ENCODE measurements at regions not wholly inside any gene's neighbourhood (a gene's known extent, or its start where the extent isn't known, plus 50 kb on each side); places are given as distances from the start of the nearest gene placed in this dataset.
"Not testable (repeated sequence)": the region's sequence is repeated elsewhere in the genome, so short reads cannot be mapped to it uniquely, and the experiment has no call there.

- no peak for DNase-seq (ENCODE audit: low read depth in 2 of 2)
Measured at GRCh38 chrX:26873736-26874135, 589.4 kb downstream of the PPP4R3C start.

GRCh38 chrX:26871967-26872366 is 591.2 kb downstream of the PPP4R3C start:
- DNase-seq (ENCODE audit: low read depth in 2 of 2): no peak

DNA sequence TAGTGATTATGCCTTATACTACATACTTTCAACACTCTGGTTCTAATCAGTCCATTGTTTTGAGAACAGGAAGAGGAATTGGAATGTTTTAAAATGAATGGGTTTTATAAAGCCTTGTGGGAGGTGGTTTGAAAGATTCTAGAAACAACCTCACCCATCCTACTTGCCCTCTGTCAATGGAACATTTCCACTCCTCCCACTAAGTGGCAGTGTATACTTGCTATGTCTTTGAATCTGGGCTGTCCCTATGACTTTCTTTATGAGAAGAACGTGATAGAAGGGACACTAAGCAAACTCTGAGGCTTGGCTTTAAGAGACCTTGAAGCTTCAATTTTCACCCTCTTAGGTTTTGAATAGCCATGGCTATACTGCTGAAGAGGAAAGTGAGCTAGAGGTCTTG is 611.2 kb downstream of the PPP4R3C start:
- peak; percentile 67 to 81 for DNase-seq (ENCODE audit: low read depth in 2 of 2)

- peak; percentile 67 to 73 for DNase-seq (ENCODE audit: low read depth in 2 of 2)
Measured at GRCh38 chrX:26848511-26848910, 614.6 kb downstream of the PPP4R3C start.

GRCh38 chrX:26845056-26845455 is 618.1 kb downstream of the PPP4R3C start:
- DNase-seq (ENCODE audit: low read depth in 2 of 2): peak; percentile 23 to 80

DNA sequence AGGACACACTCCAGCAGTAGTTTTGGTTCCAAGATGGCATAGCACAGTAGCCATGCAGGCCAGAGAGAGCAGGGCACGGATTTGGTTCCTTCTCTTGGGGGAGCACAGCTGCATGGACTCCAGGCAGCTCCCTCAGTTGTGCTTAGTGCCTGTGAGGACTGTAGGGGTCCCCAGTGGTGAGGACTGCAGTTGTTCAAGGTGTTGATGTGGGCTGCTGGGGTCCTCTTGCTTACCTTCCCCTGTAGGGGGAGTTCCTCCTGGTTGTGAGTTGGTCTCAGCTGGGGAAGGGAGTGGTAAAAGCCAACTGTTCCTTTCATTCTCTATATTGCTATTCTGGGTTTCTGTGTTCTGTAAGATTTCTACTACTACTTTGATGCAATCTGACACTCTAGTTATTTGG is 606.5 kb downstream of the MAGEB5 start:
- no peak for DNase-seq (ENCODE audit: low read depth in 2 of 2)

DNA sequence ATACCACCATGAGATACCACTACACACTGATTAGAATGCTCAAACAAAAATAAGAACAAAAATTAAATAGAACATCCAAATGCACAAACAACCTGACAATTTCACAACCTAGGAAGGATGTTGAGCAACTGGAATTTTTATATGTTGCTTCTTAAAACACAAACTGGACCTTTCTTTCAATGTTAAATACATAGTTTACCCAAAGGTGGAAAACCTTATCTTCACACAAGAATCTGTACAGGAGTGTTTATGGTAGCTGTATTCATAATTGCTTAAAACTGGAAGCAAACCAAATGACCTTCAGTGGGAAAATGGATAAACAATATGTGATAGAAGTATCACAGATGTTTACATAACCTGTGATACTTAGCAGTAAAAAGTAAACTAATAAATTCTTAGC is 573.8 kb downstream of the MAGEB5 start:
- DNase-seq (ENCODE audit: low read depth in 2 of 2): peak; percentile 10 to 51

DNA sequence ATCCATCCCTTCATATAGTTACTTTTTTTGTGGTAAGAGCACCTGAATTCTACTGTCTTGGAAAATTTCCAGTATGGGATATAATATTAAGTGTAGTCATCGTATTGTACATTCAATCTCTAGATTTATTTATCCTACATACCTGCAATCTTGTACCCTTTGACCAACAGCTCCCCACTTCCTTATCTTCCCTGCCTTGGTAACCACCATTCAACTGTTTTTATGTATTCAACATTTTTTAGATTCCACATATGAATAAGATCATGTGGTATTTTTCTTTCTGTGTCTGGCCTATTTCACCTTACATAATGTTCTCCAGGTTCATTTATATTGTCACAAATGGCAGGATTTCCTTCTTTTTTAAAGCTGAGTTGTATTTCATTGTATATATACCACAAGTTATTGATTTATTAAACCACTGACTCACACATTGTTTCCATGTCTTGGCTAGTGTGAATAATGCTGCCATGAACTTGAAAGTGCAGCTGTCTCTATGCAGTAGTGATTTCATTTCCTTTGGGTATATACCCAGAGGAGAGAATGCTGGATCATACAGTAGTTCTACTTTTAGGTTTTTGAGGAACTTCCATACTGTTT is 572.5 kb downstream of the MAGEB5 start:
- DNase-seq (ENCODE audit: low read depth in 2 of 2): peak in 1 of 2 donors; percentile 89

- peak; percentile 77 to 89 for DNase-seq (ENCODE audit: low read depth in 2 of 2)
Measured at GRCh38 chrX:26783512-26784225, 567.7 kb downstream of the MAGEB5 start.

- DNase-seq (ENCODE audit: low read depth in 2 of 2): no peak
Measured at GRCh38 chrX:26778320-26778888, 562.4 kb downstream of the MAGEB5 start.

- no peak for DNase-seq (ENCODE audit: low read depth in 2 of 2)
Measured at GRCh38 chrX:26762253-26762652, 546.3 kb downstream of the MAGEB5 start.

- DNase-seq (ENCODE audit: low read depth in 2 of 2): not testable (repeated sequence)
Measured at GRCh38 chrX:26755760-26756159, 539.8 kb downstream of the MAGEB5 start.

GRCh38 chrX:26747877-26748276 is 531.9 kb downstream of the MAGEB5 start:
- no peak for DNase-seq (ENCODE audit: low read depth in 2 of 2)

GRCh38 chrX:26722666-26723428 is 506.9 kb downstream of the MAGEB5 start:
- no peak for DNase-seq (ENCODE audit: low read depth in 2 of 2)

DNA sequence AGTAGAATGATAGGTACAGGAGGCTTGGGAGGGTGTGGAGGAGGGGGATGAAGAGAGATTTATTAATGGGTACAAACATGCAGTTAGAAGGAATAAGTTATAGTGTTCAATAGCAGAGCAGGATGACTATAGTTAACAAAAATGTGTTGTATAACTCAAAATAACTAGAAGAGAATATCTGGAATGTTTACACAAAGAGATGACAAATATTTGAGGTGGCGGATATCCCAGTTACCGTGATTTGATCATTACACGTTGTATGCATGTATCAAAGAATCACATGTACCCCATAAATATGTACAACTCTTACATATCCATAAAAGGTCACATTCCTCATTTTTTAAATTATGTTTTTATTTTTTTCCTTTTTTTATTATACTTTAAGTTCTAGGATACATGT is 456.6 kb downstream of the MAGEB5 start:
- no peak for DNase-seq (ENCODE audit: low read depth in 2 of 2)

DNA sequence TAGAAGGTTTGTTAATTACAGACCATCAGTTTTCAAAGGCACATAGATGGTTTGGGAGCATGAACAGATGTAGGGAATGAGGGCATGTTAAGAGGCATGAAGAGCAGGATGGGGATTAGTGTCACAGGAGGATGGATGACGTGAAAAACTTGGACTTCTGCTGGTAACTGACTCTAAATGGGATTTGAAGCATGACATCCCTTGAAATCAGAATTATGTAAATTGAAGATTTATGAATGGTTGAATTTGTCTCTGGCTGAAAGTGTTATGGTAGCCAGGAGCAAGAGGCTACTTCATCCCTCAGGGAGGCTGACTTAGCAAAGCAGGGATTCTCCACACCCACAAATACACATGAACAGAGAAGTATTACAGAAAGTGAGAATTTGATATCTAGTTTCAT is 454.6 kb downstream of the MAGEB5 start:
- DNase-seq (ENCODE audit: low read depth in 2 of 2): no peak

DNA sequence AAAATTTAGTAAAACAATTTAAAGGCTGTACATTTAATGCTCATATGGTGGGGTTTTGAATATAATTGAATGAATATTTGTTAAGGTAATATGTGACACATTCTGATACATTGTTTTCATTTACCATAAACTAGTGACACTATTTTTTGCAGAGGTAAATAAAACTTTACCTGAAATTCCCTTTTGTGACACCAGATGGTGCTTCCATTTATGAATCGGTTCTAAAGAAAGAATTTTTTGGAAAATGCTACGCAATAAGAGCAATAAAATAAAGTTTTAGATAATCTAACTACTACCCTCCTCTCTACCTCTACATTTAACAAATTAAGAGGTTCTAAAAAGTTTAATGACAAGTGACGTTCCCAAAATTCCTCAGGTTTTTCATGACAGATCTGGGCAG is 448.9 kb downstream of the MAGEB5 start:
- DNase-seq (ENCODE audit: low read depth in 2 of 2): no peak

- peak in 1 of 2 donors; percentile 0 for DNase-seq (ENCODE audit: low read depth in 2 of 2)
Measured at GRCh38 chrX:26653050-26653449, 437.1 kb downstream of the MAGEB5 start.

DNA sequence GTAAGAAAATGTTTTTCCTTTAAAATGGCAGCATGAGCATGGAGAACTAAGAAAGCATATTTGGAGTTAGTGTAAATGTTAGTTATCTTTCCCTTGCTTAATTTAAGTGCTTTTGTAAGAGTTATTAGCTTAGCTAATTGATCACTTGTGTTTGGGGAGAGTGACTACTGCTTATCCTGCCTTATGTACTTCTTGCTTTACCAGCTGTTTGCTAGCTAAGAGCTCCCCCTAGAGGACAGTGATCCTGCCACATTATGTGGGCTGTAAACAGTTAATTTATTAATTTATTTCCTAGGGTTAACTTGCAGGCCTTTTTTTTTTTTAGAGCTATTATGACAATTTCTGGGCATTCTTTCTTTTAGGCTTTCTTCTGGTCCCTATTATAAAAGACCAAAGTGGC is 435.8 kb downstream of the MAGEB5 start:
- peak in 1 of 2 donors; percentile 0 for DNase-seq (ENCODE audit: low read depth in 2 of 2)

- peak; percentile 20 to 22 for DNase-seq (ENCODE audit: low read depth in 2 of 2)
Measured at GRCh38 chrX:26649534-26649933, 433.6 kb downstream of the MAGEB5 start.

- DNase-seq (ENCODE audit: low read depth in 2 of 2): no peak
Measured at GRCh38 chrX:26631385-26631784, 415.4 kb downstream of the MAGEB5 start.

DNA sequence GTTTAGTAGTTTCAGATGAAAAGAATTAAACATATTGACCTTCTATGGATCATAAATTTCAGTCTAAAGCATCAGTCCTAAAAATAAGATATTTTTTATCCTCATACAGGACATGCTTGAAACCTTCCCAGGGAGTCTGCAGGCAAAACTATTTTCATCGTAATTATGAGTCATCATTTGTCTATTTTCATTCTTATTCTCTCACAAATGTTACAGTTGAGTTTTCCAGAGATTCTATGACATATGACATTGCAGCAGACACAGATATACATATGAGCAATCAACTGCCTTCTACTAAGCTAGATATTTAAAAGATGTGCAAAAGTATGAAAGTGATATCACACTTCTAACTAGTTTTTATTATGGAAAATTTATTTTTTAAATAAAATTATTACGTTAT is 398.0 kb downstream of the MAGEB5 start:
- DNase-seq (ENCODE audit: low read depth in 2 of 2): peak in 1 of 2 donors; percentile 9

All from dermis microvascular lymphatic vessel endothelial cell (primary cell).